Kidney epithelial cell (primary cell): ENCODE measurements at regions not wholly inside any gene's neighbourhood (a gene's known extent, or its start where the extent isn't known, plus 50 kb on each side); places are given as distances from the start of the nearest gene placed in this dataset.

Experiments used
- DNase-seq: peaks from one replicate; pipeline ENCODE4 v3.0.0-alpha.2; 2010; ENCODE audit warnings: low read depth
- H3K27me3 ChIP-seq: 2 replicates; pipeline ENCODE4 v1.6.0; 2011; ENCODE audit warnings: low read length; ENCODE audit not compliant: control insufficient read depth, insufficient read depth
- H3K36me3 ChIP-seq: 2 replicates; pipeline ENCODE4 v1.5.1; 2011; ENCODE audit warnings: low read length; ENCODE audit not compliant: control insufficient read depth, insufficient read depth
- H3K4me3 ChIP-seq: 2 replicates; pipeline ENCODE4 v1.5.1; 2011; ENCODE audit warnings: low read depth, mild to moderate bottlenecking, control low read depth, low read length
- CTCF ChIP-seq: IDR thresholded peaks from 2 replicates; pipeline ENCODE4 v1.5.1; 2011; ENCODE audit warnings: mild to moderate bottlenecking, moderate library complexity, low read length, control low read depth, inconsistent platforms; ENCODE audit not compliant: insufficient read depth, poor library complexity, severe bottlenecking

- Histone ChIP-seq H3K36me3 (no peaks in the 10 kb centered on the region), H3K27me3 (no peaks in the 10 kb centered on the region), H3K4me3 (no peak overlapping the region)
- no peak for DNase-seq
- no peak for TF ChIP-seq CTCF
Measured at GRCh38 chr12:4223273-4223845, 50.2 kb upstream of the CCND2 start.

DNA sequence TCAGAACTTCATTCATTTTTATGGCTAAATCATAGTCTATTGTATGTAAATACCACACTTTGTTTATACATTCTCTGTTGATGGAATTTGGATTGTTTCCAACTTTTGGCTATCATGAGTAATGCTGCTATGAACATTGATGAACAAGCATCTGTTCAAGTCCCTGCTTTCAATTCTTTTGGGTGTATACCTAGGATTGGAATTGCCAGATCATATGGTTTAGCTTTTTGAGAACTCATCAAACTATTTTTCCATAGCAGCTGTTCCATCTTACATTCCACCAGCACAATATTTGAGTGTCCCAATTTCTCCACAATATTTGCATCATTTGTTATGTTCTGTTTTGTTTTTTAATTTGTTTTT is 52.3 kb upstream of the CCND2 start:
- no peaks in the 10 kb centered on the region for H3K36me3 ChIP-seq
- DNase-seq, result no peak
- H3K27me3 ChIP-seq, result no peaks in the 10 kb centered on the region
- no peak for TF ChIP-seq CTCF
- H3K4me3 ChIP-seq, result no peak overlapping the region

GRCh38 chr12:4220536-4221257 is 52.9 kb upstream of the CCND2 start:
- Histone ChIP-seq H3K27me3 (no peaks in the 10 kb centered on the region), H3K36me3 (no peaks in the 10 kb centered on the region), H3K4me3 (no peak overlapping the region)
- no peak for TF ChIP-seq CTCF
- no peak for DNase-seq

- Histone ChIP-seq H3K27me3 (no peaks in the 10 kb centered on the region), H3K4me3 (no peak overlapping the region), H3K36me3 (no peaks in the 10 kb centered on the region)
- no peak for DNase-seq
- no peak for TF ChIP-seq CTCF
Measured at GRCh38 chr12:4217091-4217490, 56.5 kb upstream of the CCND2 start.

DNA sequence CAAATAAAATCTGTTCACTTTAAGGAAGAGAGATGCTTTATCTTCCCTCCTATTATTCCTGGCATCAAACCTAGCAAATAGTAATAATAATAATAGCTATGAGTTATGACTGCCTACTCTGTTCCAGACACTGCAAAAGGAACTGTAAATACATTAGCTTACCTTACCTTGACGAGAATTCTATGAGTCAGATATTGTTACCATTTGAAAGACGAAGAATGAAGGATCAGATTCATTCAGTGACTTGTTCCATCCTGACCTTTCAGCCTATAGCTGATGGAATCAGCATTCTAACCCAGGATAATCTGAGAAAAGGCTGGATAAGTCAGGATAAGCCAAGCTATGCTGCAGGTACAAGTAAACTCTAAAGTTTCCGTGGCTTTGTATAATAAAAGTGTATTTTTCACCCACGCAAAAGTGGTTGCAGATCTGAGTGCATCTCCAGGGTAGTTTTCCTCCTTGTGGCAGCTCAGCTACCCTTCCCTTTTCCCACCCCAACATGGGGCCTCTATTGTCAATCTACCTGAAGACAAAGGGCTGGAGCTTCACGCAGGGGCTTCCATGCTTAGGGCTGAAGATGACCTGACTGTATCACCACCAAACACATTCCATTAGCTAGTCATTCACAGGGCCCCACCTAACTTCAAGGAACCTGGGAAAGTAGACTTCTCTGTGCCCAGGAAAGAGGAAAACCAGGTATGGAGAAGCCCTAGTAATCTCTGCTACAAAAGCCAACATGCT is 57.2 kb upstream of the CCND2 start:
- DNase-seq, result no peak
- TF ChIP-seq CTCF, result no peak
- no peaks in the 10 kb centered on the region for H3K36me3 ChIP-seq
- no peaks in the 10 kb centered on the region for H3K27me3 ChIP-seq
- H3K4me3 ChIP-seq, result no peak overlapping the region
